LNCaP clone FGC (cell line): ENCODE measurements at regions not wholly inside any gene's neighbourhood (a gene's known extent, or its start where the extent isn't known, plus 50 kb on each side); places are given as distances from the start of the nearest gene placed in this dataset.

Experiments used
- DNase-seq: peaks from one replicate; pipeline ENCODE4 v3.0.0-alpha.2; 2011; ENCODE audit warnings: low read depth
- H3K4me3 ChIP-seq: 2 replicates; pipeline ENCODE4 v1.5.1; 2011; ENCODE audit warnings: mild to moderate bottlenecking, low read depth, low read length, control low read depth
- CTCF ChIP-seq: IDR thresholded peaks from 2 replicates; pipeline ENCODE4 v1.5.1; 2012; ENCODE audit warnings: mild to moderate bottlenecking; ENCODE audit not compliant: control insufficient read depth, insufficient read depth; ENCODE audit errors: extremely low read depth

GRCh38 chr12:97903356-97903755, 440.8 kb downstream of the RMST start:
- DNase-seq, result no peak
- no peak overlapping the region for H3K4me3 ChIP-seq
- TF ChIP-seq CTCF, result no peak

GRCh38 chr12:97907504-97907903, 444.9 kb downstream of the RMST start:
- no peak for DNase-seq
- no peak for TF ChIP-seq CTCF
- H3K4me3 ChIP-seq, result no peak overlapping the region

GRCh38 chr12:97910559-97910958, 448.0 kb downstream of the RMST start:
- no peak for TF ChIP-seq CTCF
- no peak for DNase-seq
- no peak overlapping the region for H3K4me3 ChIP-seq

- DNase-seq, result no peak
- no peak for TF ChIP-seq CTCF
These were observed 450.3 kb downstream of the RMST start for GRCh38 chr12:97912943-97913342.

GRCh38 chr12:97921979-97922722, 459.5 kb downstream of the RMST start:
- DNase-seq, result no peak
- TF ChIP-seq CTCF, result no peak
- H3K4me3 ChIP-seq, result no peak overlapping the region

More at GRCh38 chr12:97912943-97913342, 450.3 kb downstream of the RMST start:
- H3K4me3 ChIP-seq, result no peak overlapping the region

- no peak overlapping the region for H3K4me3 ChIP-seq
- DNase-seq, result no peak
- no peak for TF ChIP-seq CTCF
These were observed 460.9 kb downstream of the RMST start for GRCh38 chr12:97923546-97923945.

- H3K4me3 ChIP-seq, result no peak overlapping the region
- DNase-seq, result no peak
- no peak for TF ChIP-seq CTCF
These were observed 461.5 kb downstream of the RMST start for GRCh38 chr12:97924122-97924521.
